ENCODE measurements at regions not wholly inside any gene's neighbourhood (a gene's known extent, or its start where the extent isn't known, plus 50 kb on each side); places are given as distances from the start of the nearest gene placed in this dataset.

DNA sequence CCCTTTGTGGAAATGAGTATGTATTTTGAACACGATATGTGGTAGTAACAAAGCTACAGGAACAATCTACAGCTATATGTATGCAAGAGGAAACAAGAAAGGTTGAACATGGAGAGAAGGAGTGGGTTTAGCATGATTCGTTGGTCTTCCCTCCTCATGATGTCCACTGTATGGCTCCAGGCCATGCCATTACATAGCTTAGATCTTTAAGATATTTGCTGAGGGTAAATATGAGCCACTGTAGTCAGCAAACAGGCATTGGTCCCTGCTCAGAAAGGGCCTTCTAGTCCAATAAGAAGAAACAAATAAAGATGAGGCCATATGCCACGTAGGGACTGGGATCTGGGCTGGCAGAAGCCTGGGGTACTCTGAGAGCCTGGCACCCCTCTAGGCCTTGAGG is 543.2 kb upstream of the SGCD start:
- TF ChIP-seq CTCF (IDR thresholded peaks at IDR 0.05) (no peak), POLR2A (IDR thresholded peaks at IDR 0.05) (no peak)
